Liver (tissue), 7 donors: ENCODE measurements at regions not wholly inside any gene's neighbourhood (a gene's known extent, or its start where the extent isn't known, plus 50 kb on each side); places are given as distances from the start of the nearest gene placed in this dataset.

Experiments
- DNase-seq: peaks from one replicate; pipeline ENCODE4 v3.0.0-alpha.2; 2017; ENCODE audit warnings: low spot score
- H3K27ac ChIP-seq, 2 donors: one replicate each; pipeline ENCODE4 v1.7.0; 2013; ENCODE audit warnings: inconsistent platforms in 2 of 2, low read length in 2 of 2, control low read depth in 1 of 2, low read depth in 1 of 2, mild to moderate bottlenecking in 1 of 2
- H3K27me3 ChIP-seq, 4 donors: one replicate each; pipeline versions ENCODE4 v1.6.1 to v1.7.0; 2013; ENCODE audit warnings: low read length in 3 of 4, inconsistent platforms in 1 of 4, mild to moderate bottlenecking in 1 of 4, moderate library complexity in 1 of 4; ENCODE audit not compliant: control insufficient read depth in 4 of 4, insufficient read depth in 4 of 4
- H3K36me3 ChIP-seq, 4 donors: one replicate each; pipeline versions ENCODE4 v1.6.1 to v1.7.0; 2013; ENCODE audit warnings: low read length in 3 of 4, mild to moderate bottlenecking in 3 of 4, low read depth in 1 of 4, moderate library complexity in 1 of 4; ENCODE audit not compliant: control insufficient read depth in 4 of 4, insufficient read depth in 3 of 4
- H3K4me1 ChIP-seq, 4 donors: one replicate each; pipeline versions ENCODE4 v1.6.1 to v1.7.0; 2013; ENCODE audit warnings: low read length in 3 of 4, mild to moderate bottlenecking in 3 of 4, moderate library complexity in 1 of 4; ENCODE audit not compliant: control insufficient read depth in 4 of 4, insufficient read depth in 4 of 4
- H3K4me3 ChIP-seq, 3 donors: one replicate each; pipeline versions ENCODE4 v1.6.1 to v1.7.0; 2013; ENCODE audit warnings: low read length in 3 of 3, control low read depth in 1 of 3, low read depth in 1 of 3, mild to moderate bottlenecking in 1 of 3
- H3K9ac ChIP-seq, 2 donors: one replicate each; pipeline ENCODE4 v1.7.0; 2013; ENCODE audit warnings: low read length in 2 of 2, mild to moderate bottlenecking in 2 of 2, moderate library complexity in 2 of 2, control low read depth in 1 of 2, low read depth in 1 of 2
- H3K9me3 ChIP-seq, 4 donors: one replicate each; pipeline versions ENCODE4 v1.6.1 to v1.7.0; 2013; ENCODE audit warnings: low read length in 3 of 4; ENCODE audit not compliant: control insufficient read depth in 4 of 4
- GABPA ChIP-seq, 2 donors: IDR thresholded peaks in 1 of 2; conservative IDR thresholded peaks in 1 of 2; 2 replicates each; pipeline ENCODE4 v1.6.1; 2016; ENCODE audit warnings: antibody characterized with exemption in 2 of 2, mild to moderate bottlenecking in 1 of 2, moderate library complexity in 1 of 2
- RXRA ChIP-seq, 2 donors: IDR thresholded peaks; 2 replicates each; pipeline ENCODE4 v1.6.1; 2017 to 2018; ENCODE audit warnings: antibody characterized with exemption in 2 of 2, mild to moderate bottlenecking in 1 of 2
- YY1 ChIP-seq: IDR thresholded peaks from 2 replicates; pipeline ENCODE4 v1.6.1; 2016; ENCODE audit warnings: antibody characterized with exemption, mild to moderate bottlenecking
- WGBS: extraction: QIAGEN DNeasy Blood & Tissue Kit; methylation state at CpG from one replicate; pipeline ENCODE4 v1.1.7; 2013; 5-methylcytosine and 5-hydroxymethylcytosine counted together
- donor health status: healthy.
- donor health status: healthy.
- donor health status: healthy.
- donor health status: healthy.

DNA sequence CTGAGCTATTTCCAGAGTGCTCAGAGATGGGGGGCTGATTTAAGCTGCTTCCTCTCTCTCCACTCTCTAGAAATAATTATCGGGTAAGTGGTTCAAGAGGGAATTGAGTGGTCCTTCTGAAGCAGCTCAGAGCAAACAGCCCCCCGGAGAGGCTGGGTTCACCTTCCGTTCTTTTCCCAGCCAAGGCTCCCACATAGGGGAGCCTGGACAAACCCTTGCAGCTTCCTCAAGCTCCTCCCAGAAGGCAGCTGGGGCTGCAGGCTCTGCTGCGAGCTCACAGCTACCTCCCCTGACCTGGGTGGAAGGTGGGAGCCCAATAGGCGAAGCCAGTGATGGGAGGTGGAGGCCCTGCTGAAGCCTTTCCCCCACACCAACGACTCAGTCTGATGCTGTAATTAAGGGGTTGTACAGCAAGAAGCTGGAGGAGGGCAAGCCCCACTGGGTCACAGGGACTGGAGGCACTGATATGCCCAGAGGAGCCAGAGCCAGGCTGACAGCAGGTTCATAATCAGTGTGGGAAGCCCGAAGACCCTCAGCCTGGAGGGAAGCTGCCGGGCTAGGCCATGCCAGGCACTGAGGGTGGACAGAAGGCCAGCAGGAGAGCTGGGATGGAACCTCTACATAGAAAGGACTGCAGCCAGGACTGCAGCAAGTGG, 52.4 kb downstream of the ARL6IP4 start:
- 90% methylated on average over 8 of the region's 8 CpGs for WGBS
- Histone ChIP-seq H3K27me3 (no peaks in the 10 kb centered on the region), H3K9me3 (no peaks in the 10 kb centered on the region), H3K27ac (no peak overlapping the region), H3K4me3 (no peak overlapping the region), H3K9ac (no peak overlapping the region), H3K36me3 (peaks cover 0 to 19% (median 7%) of the 10 kb centered on the region in 4 donors), H3K4me1 (no peaks in the 10 kb centered on the region)
- DNase-seq = no peak
- TF ChIP-seq GABPA (IDR thresholded peaks at IDR 0.05 in 1 of 2, conservative IDR thresholded peaks at IDR 0.05 in 1 of 2) (no peak), YY1 (no peak), RXRA (IDR thresholded peaks at IDR 0.05) (no peak)
